UCSD-AML1 (cell line): ENCODE measurements at regions not wholly inside any gene's neighbourhood (a gene's known extent, or its start where the extent isn't known, plus 50 kb on each side); places are given as distances from the start of the nearest gene placed in this dataset.

ENCODE experiments used
- DNase-seq: peaks from one replicate; lab custom pipeline; 2025; ENCODE audit not compliant: unreplicated experiment; lab: John Stamatoyannopoulos, UW

GRCh38 chr4:149927514-149927913 is 111.9 kb upstream of the IQCM start:
- DNase-seq = no peak

GRCh38 chr4:149928507-149928906 is 112.9 kb upstream of the IQCM start:
- DNase-seq = no peak

GRCh38 chr4:149931431-149931830 is 115.8 kb upstream of the IQCM start:
- DNase-seq = no peak

- DNase-seq = no peak
These were observed 116.5 kb upstream of the IQCM start for GRCh38 chr4:149932188-149932587.

GRCh38 chr4:149933120-149933519 is 117.5 kb upstream of the IQCM start:
- no peak for DNase-seq

GRCh38 chr4:149933883-149934282 is 118.2 kb upstream of the IQCM start:
- DNase-seq = no peak

GRCh38 chr4:149949381-149949780 is 128.9 kb upstream of the DCLK2 start:
- no peak for DNase-seq

GRCh38 chr4:149951152-149951900 is 126.9 kb upstream of the DCLK2 start:
- DNase-seq = no peak

- no peak for DNase-seq
These were observed 126.1 kb upstream of the DCLK2 start for GRCh38 chr4:149952101-149952500.

GRCh38 chr4:149952716-149953115 is 125.5 kb upstream of the DCLK2 start:
- no peak for DNase-seq

- no peak for DNase-seq
These were observed 122.4 kb upstream of the DCLK2 start for GRCh38 chr4:149955780-149956390.

- no peak for DNase-seq
These were observed 121.6 kb upstream of the DCLK2 start for GRCh38 chr4:149956678-149957077.

GRCh38 chr4:149961876-149962597 is 116.2 kb upstream of the DCLK2 start:
- DNase-seq = no peak

GRCh38 chr4:149964001-149964796 is 114.0 kb upstream of the DCLK2 start:
- no peak for DNase-seq

GRCh38 chr4:149965206-149965605 is 113.0 kb upstream of the DCLK2 start:
- DNase-seq = no peak

- no peak for DNase-seq
These were observed 105.8 kb upstream of the DCLK2 start for GRCh38 chr4:149972407-149972806.

- DNase-seq = no peak
These were observed 105.1 kb upstream of the DCLK2 start for GRCh38 chr4:149973181-149973580.

GRCh38 chr4:149975172-149975571 is 103.1 kb upstream of the DCLK2 start:
- DNase-seq = no peak

GRCh38 chr4:149980121-149980682 is 98.0 kb upstream of the DCLK2 start:
- DNase-seq = no peak

GRCh38 chr4:149980941-149981340 is 97.3 kb upstream of the DCLK2 start:
- DNase-seq = peak; percentile 12

- DNase-seq = no peak
These were observed 94.8 kb upstream of the DCLK2 start for GRCh38 chr4:149983401-149983800.
